ENCODE measurements at regions not wholly inside any gene's neighbourhood (a gene's known extent, or its start where the extent isn't known, plus 50 kb on each side); places are given as distances from the start of the nearest gene placed in this dataset.

DNA sequence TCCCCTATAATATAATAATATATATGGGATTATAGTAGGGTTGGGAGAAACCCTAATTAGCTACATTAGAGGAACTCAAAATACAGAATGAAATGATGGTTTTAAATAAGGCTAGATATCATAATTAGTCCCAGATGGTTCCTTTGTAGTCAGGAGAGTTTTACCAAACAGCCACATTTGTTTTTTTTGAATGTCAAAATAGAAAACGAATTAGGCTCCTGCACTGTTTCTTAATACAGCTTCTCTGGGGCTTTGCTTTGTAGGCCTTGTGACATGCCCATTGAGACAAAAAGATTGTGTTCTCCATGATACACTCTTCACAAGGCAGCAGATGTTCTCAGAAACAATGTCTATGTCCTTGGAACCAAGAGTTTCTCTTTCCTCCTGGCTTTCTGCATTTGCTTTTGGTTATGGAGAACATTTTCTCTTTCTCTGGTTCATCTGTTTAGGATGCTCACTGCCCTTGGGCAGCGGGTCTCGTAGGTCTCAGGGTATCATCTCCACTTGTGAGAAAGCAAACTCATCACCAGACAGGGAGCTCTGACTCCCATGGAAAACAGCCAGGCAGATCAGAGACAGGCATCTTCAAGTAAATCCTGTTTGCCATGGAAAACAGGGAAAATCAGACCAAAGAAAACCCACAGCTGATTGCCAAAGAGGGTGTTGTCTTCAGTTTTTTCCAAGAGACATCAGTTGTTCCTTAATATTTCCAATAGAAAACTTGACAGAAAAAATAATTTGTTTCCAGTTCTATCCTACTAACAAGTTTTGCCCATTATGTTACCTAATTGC is 54.1 kb upstream of the RPS23 start:
- ATAC-seq (no peak), FAIRE-seq (no peak), DNase-seq (ENCODE audit: low read depth, low spot score) (no peak)
- Histone ChIP-seq H3K9me3 (replicated peaks; ENCODE audit: control insufficient read depth, insufficient read depth, low read length) (no peaks in the 10 kb centered on the region), H3K27ac (ENCODE audit: control insufficient read depth, insufficient read depth) (no peak overlapping the region), H3K4me3 (no peak overlapping the region), H3K4me1 (ENCODE audit: control insufficient read depth, insufficient read depth, low read length) (no peaks in the 10 kb centered on the region), H3K27me3 (replicated peaks in 1 of 2; ENCODE audit: control insufficient read depth in 2 of 2, insufficient read depth in 2 of 2, low read length in 1 of 2) (no peaks in the 10 kb centered on the region), H3K79me2 (ENCODE audit: control insufficient read depth, insufficient read depth, low read length) (no peaks in the 10 kb centered on the region), H3K36me3 (ENCODE audit: control insufficient read depth in 2 of 2, insufficient read depth in 2 of 2, low read length in 1 of 2) (no peaks in the 10 kb centered on the region), H3K4me2 (ENCODE audit: control insufficient read depth, insufficient read depth) (no peak overlapping the region), H2AFZ (ENCODE audit: control insufficient read depth, low read depth, low read length) (no peak overlapping the region), H4K20me1 (ENCODE audit: control insufficient read depth, insufficient read depth) (no peaks in the 10 kb centered on the region), H3K9ac (ENCODE audit: control insufficient read depth, insufficient read depth, low read length) (no peak overlapping the region)
- TF ChIP-seq CHD4 (IDR thresholded peaks at IDR 0.05) (no peak), E2F4 (IDR thresholded peaks at IDR 0.05; ENCODE audit: low read depth, low read length) (no peak), ZNF687 (IDR thresholded peaks at IDR 0.05) (no peak), ZSCAN29 (IDR thresholded peaks at IDR 0.05) (no peak), FOXK2 (IDR thresholded peaks at IDR 0.05) (no peak), SMAD5 (IDR thresholded peaks at IDR 0.05; ENCODE audit: low read depth) (no peak), CEBPB (IDR thresholded peaks at IDR 0.05; ENCODE audit: borderline replicate concordance in 1 of 2, low read depth in 2 of 2, low read length in 2 of 2) (no peak), SUZ12 (IDR thresholded peaks at IDR 0.05; ENCODE audit: unreplicated experiment) (no peak), TBL1XR1 (IDR thresholded peaks at IDR 0.05; ENCODE audit: low read depth, low read length) (no peak), GATAD2B (conservative IDR thresholded peaks at IDR 0.05; ENCODE audit: low read depth) (no peak)
- POLR2A ChIA-PET, result interaction anchor here (0.6 kb wide), 2 partner anchors 16 to 48 kb away, joined by 3 to 4 read pairs; no protein-coding TSS in a partner anchor
- WGBS (ENCODE audit: insufficient coverage, insufficient replicate concordance, low lambda C conversion rate, missing lambda C conversion rate), result 54% methylated on average over 3 of the region's 3 CpGs
- intact Hi-C loops (cut with micrococcal nuclease; ENCODE audit: unreplicated experiment) (no loop called here), in situ Hi-C loops (cut with MboI) (no loop called here)
- RAD21 ChIA-PET (ENCODE audit: unreplicated experiment), result no interaction called here
- SMC1A ChIA-PET (ENCODE audit: uncharacterized antibody, unreplicated experiment), result no interaction called here
- CTCF ChIA-PET, result interaction anchor here (1.1 to 2.3 kb wide), 2 partner anchors 19 to 20 kb away, joined by 5 to 6 read pairs; no protein-coding TSS in a partner anchor
- BruUV-seq (replicated peaks), result no TSS peak

All from GM12878 (cell line).